Sigmoid colon (tissue), 4 donors: ENCODE measurements at regions not wholly inside any gene's neighbourhood (a gene's known extent, or its start where the extent isn't known, plus 50 kb on each side); places are given as distances from the start of the nearest gene placed in this dataset.

Experiments
- POLR2A ChIP-seq, 2 donors: fragments of 450-650 bp; IDR thresholded peaks; one replicate each; pipeline ENCODE4 v1.6.1; 2016; ENCODE audit warnings: antibody characterized with exemption in 2 of 2, mild to moderate bottlenecking in 2 of 2, moderate library complexity in 2 of 2
- POLR2AphosphoS5 ChIP-seq, 4 donors: sonication (generic); formaldehyde crosslinking; IDR thresholded peaks; one replicate each; pipeline ENCODE4 v1.6.1; 2017; ENCODE audit warnings: antibody characterized with exemption in 4 of 4
- TF ChIP-seq, protein P1 (sequence below), 4 experiments: fragments of 450-650 bp in 3 of 4; fragments of 200-600 bp in 1 of 4; IDR thresholded peaks; one replicate each; pipeline ENCODE4 v1.5.1; 2016 to 2019; ENCODE audit warnings: antibody characterized with exemption in 4 of 4, mild to moderate bottlenecking in 3 of 4, moderate library complexity in 2 of 4

DNA sequence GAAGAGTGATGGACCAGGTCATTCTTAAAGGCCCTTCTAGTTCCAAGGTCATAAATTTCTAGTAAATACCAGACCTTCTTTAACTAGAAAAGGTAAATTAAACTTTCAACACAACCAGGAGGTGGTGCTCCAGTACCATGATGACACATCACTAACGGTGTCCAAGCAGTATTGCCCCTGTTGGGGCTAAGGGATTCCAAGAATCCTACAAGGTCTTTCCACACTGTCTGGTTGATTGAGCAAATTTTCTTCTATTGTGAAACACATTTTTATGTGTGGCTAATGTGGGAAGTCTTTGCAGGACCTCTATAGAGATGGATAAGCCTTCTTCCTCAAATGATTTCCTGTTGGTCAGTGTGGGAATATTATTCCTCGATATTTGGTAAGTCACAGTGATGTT, 459.6 kb upstream of the PAPPA start:
- TF ChIP-seq, protein P1, sequence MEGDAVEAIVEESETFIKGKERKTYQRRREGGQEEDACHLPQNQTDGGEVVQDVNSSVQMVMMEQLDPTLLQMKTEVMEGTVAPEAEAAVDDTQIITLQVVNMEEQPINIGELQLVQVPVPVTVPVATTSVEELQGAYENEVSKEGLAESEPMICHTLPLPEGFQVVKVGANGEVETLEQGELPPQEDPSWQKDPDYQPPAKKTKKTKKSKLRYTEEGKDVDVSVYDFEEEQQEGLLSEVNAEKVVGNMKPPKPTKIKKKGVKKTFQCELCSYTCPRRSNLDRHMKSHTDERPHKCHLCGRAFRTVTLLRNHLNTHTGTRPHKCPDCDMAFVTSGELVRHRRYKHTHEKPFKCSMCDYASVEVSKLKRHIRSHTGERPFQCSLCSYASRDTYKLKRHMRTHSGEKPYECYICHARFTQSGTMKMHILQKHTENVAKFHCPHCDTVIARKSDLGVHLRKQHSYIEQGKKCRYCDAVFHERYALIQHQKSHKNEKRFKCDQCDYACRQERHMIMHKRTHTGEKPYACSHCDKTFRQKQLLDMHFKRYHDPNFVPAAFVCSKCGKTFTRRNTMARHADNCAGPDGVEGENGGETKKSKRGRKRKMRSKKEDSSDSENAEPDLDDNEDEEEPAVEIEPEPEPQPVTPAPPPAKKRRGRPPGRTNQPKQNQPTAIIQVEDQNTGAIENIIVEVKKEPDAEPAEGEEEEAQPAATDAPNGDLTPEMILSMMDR (IDR thresholded peaks at IDR 0.05) = no peak
- no peak for TF ChIP-seq POLR2A (IDR thresholded peaks at IDR 0.05)
- TF ChIP-seq POLR2AphosphoS5 (IDR thresholded peaks at IDR 0.05) = peak in 1 of 4 donors; percentile 22
